ENCODE measurements at regions not wholly inside any gene's neighbourhood (a gene's known extent, or its start where the extent isn't known, plus 50 kb on each side); places are given as distances from the start of the nearest gene placed in this dataset.

DNA sequence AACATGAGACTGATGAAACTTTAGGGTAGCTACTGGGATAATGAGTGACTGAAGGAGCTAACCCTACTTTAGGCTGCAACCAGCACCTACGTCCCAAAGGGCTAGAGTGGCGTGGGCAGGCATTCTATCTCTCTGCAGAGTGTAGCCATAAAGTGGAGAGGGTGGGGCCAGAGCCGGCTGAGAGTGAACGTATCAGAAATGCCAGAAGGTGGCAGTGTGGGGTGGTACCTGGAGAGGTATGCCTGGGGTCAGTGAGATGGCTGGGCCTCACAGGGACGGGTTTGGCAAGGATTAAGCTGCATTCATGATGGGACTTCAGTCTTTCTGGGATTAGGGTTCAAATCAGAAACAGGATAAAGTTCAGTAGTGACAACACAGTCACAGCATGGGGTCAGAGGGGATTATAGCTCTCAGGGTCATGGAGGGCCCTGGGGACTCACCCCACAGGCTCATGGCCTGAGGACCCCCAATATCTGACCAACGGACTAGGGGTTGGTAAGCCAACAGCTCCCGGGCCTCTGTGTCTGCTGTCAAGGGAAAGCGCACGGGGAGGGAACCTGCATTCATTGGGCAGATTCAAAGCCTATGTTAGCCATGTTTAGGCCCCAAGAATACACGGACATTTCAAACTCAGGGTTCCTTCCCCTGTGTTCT, 86.5 kb upstream of the FOXB1 start:
- Histone ChIP-seq H3K4me2 (ENCODE audit: insufficient read depth, low read length) (no peak overlapping the region), H3K27ac (ENCODE audit: low read length) (peak overlapping the region; percentile 45; the same call in 1 of the 2 replicates), H3K9me3 (ENCODE audit: insufficient read depth, low read length, severe bottlenecking) (no peaks in the 10 kb centered on the region), H4K20me1 (ENCODE audit: insufficient read depth, low read length) (no peaks in the 10 kb centered on the region), H3K36me3 (ENCODE audit: insufficient read depth, low read length) (no peaks in the 10 kb centered on the region), H3K79me2 (ENCODE audit: insufficient read depth, low read length) (no peaks in the 10 kb centered on the region), H3K4me1 (ENCODE audit: insufficient read depth, low read length) (peaks cover 28% of the 10 kb centered on the region; the same call in 1 of the 2 replicates), H3K27me3 (ENCODE audit: insufficient read depth, low read length, poor library complexity) (no peaks in the 10 kb centered on the region), H2AFZ (ENCODE audit: low read depth, low read length) (peak overlapping the region; percentile 56), H3K4me3 (ENCODE audit: low read depth in 1 of 2, low read length in 2 of 2) (no peak overlapping the region), H3K9ac (ENCODE audit: low read depth, low read length) (no peak overlapping the region)
- DNase-seq = peak; percentile 77
- TF ChIP-seq, protein P1, sequence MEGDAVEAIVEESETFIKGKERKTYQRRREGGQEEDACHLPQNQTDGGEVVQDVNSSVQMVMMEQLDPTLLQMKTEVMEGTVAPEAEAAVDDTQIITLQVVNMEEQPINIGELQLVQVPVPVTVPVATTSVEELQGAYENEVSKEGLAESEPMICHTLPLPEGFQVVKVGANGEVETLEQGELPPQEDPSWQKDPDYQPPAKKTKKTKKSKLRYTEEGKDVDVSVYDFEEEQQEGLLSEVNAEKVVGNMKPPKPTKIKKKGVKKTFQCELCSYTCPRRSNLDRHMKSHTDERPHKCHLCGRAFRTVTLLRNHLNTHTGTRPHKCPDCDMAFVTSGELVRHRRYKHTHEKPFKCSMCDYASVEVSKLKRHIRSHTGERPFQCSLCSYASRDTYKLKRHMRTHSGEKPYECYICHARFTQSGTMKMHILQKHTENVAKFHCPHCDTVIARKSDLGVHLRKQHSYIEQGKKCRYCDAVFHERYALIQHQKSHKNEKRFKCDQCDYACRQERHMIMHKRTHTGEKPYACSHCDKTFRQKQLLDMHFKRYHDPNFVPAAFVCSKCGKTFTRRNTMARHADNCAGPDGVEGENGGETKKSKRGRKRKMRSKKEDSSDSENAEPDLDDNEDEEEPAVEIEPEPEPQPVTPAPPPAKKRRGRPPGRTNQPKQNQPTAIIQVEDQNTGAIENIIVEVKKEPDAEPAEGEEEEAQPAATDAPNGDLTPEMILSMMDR (IDR thresholded peaks at IDR 0.05; ENCODE audit: borderline replicate concordance, extremely low read depth, low read length, poor library complexity, severe bottlenecking) = peak; percentile 83
- TF ChIP-seq EZH2 (IDR thresholded peaks at IDR 0.05; ENCODE audit: borderline replicate concordance, low read depth, low read length, severe bottlenecking) = no peak
- peak; percentile 99 for ATAC-seq (ENCODE audit: insufficient read depth, low read depth)

DNA sequence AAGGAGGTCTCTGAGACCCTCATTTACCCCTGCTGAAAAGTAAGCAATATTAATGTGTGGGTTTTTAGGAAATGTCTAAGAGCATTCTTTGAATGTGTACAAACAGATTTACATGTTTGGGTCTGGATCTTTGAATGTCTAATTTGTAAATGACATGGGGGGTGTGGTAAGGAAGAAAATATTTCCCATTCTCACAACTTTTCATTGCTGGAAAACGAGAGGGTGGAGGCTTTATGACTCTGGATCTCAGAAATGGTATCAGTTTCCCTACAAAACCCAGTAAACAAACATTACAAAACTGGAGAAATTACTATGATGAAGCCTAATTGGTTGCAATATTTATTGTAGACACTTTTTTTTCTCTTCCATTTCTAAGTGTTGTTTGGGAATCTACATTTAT, 98.1 kb upstream of the FOXB1 start:
- ATAC-seq (ENCODE audit: insufficient read depth, low read depth) (no peak), DNase-seq (no peak)
- no peaks in the 10 kb centered on the region for H3K9me3 ChIP-seq (ENCODE audit: insufficient read depth, low read length, severe bottlenecking)
- no peak overlapping the region for H2AFZ ChIP-seq (ENCODE audit: low read depth, low read length)
- no peak overlapping the region for H3K27ac ChIP-seq (ENCODE audit: low read length)
- no peaks in the 10 kb centered on the region for H3K36me3 ChIP-seq (ENCODE audit: insufficient read depth, low read length)
- H3K4me1 ChIP-seq (ENCODE audit: insufficient read depth, low read length) = no peaks in the 10 kb centered on the region
- H3K4me3 ChIP-seq (ENCODE audit: low read depth in 1 of 2, low read length in 2 of 2) = no peak overlapping the region
- H3K9ac ChIP-seq (ENCODE audit: low read depth, low read length) = no peak overlapping the region
- H3K4me2 ChIP-seq (ENCODE audit: insufficient read depth, low read length) = no peak overlapping the region
- H4K20me1 ChIP-seq (ENCODE audit: insufficient read depth, low read length) = no peaks in the 10 kb centered on the region
- H3K79me2 ChIP-seq (ENCODE audit: insufficient read depth, low read length) = no peaks in the 10 kb centered on the region
- no peaks in the 10 kb centered on the region for H3K27me3 ChIP-seq (ENCODE audit: insufficient read depth, low read length, poor library complexity)
- no peak for TF ChIP-seq EZH2 (IDR thresholded peaks at IDR 0.05; ENCODE audit: borderline replicate concordance, low read depth, low read length, severe bottlenecking)
- TF ChIP-seq, protein P1 (IDR thresholded peaks at IDR 0.05; ENCODE audit: borderline replicate concordance, extremely low read depth, low read length, poor library complexity, severe bottlenecking) = no peak

DNA sequence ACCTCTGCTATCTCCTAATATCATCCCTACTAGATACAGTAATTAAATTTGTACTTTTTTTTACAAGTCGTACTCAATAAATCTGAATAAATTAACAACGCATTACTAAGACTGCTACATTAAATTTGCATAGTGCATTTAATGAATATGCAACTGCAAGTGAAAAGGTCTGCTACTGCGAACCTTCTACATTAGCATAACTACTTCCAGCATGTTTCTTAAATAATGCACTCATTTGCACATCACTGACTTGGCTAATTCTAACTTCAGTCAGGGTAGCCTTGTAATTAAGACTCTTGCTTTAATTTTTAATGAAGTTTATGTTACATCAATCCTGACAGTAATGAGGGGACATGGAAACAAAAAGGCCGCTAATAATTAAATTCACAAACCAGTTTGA, 98.9 kb upstream of the FOXB1 start:
- H3K4me2 ChIP-seq (ENCODE audit: insufficient read depth, low read length) = no peak overlapping the region
- no peak overlapping the region for H3K27ac ChIP-seq (ENCODE audit: low read length)
- no peak overlapping the region for H3K4me3 ChIP-seq (ENCODE audit: low read depth in 1 of 2, low read length in 2 of 2)
- no peak for DNase-seq
- H3K9me3 ChIP-seq (ENCODE audit: insufficient read depth, low read length, severe bottlenecking) = no peaks in the 10 kb centered on the region
- H4K20me1 ChIP-seq (ENCODE audit: insufficient read depth, low read length) = no peaks in the 10 kb centered on the region
- no peaks in the 10 kb centered on the region for H3K4me1 ChIP-seq (ENCODE audit: insufficient read depth, low read length)
- H2AFZ ChIP-seq (ENCODE audit: low read depth, low read length) = no peak overlapping the region
- no peak for ATAC-seq (ENCODE audit: insufficient read depth, low read depth)
- no peaks in the 10 kb centered on the region for H3K27me3 ChIP-seq (ENCODE audit: insufficient read depth, low read length, poor library complexity)
- H3K9ac ChIP-seq (ENCODE audit: low read depth, low read length) = no peak overlapping the region
- H3K79me2 ChIP-seq (ENCODE audit: insufficient read depth, low read length) = no peaks in the 10 kb centered on the region
- TF ChIP-seq, protein P1 (IDR thresholded peaks at IDR 0.05; ENCODE audit: borderline replicate concordance, extremely low read depth, low read length, poor library complexity, severe bottlenecking) = no peak
- no peak for TF ChIP-seq EZH2 (IDR thresholded peaks at IDR 0.05; ENCODE audit: borderline replicate concordance, low read depth, low read length, severe bottlenecking)
- H3K36me3 ChIP-seq (ENCODE audit: insufficient read depth, low read length) = no peaks in the 10 kb centered on the region
